Ishikawa (cell line): ENCODE measurements at regions not wholly inside any gene's neighbourhood (a gene's known extent, or its start where the extent isn't known, plus 50 kb on each side); places are given as distances from the start of the nearest gene placed in this dataset.

Experiments used
- FOXM1 ChIP-seq: IDR thresholded peaks from 2 replicates; pipeline ENCODE4 v1.6.1; 2012; ENCODE audit warnings: low read depth, borderline replicate concordance
- NFIC ChIP-seq: IDR thresholded peaks from 2 replicates; pipeline ENCODE4 v1.6.1; 2012
- TAF1 ChIP-seq: IDR thresholded peaks from 2 replicates; pipeline ENCODE4 v1.6.1; 2012; ENCODE audit warnings: low read depth, mild to moderate bottlenecking
- TCF12 ChIP-seq: IDR thresholded peaks from 2 replicates; pipeline ENCODE4 v1.6.1; 2012; ENCODE audit warnings: low read depth
- YY1 ChIP-seq: IDR thresholded peaks from 2 replicates; pipeline ENCODE4 v1.6.1; 2012; ENCODE audit warnings: low read depth
- TF ChIP-seq, protein P1 (sequence below): IDR thresholded peaks from 2 replicates; pipeline ENCODE4 v1.6.1; 2012
- TF ChIP-seq, protein P2 (sequence below): IDR thresholded peaks from 2 replicates; pipeline ENCODE4 v1.6.1; 2012; ENCODE audit warnings: low read depth, mild to moderate bottlenecking

DNA sequence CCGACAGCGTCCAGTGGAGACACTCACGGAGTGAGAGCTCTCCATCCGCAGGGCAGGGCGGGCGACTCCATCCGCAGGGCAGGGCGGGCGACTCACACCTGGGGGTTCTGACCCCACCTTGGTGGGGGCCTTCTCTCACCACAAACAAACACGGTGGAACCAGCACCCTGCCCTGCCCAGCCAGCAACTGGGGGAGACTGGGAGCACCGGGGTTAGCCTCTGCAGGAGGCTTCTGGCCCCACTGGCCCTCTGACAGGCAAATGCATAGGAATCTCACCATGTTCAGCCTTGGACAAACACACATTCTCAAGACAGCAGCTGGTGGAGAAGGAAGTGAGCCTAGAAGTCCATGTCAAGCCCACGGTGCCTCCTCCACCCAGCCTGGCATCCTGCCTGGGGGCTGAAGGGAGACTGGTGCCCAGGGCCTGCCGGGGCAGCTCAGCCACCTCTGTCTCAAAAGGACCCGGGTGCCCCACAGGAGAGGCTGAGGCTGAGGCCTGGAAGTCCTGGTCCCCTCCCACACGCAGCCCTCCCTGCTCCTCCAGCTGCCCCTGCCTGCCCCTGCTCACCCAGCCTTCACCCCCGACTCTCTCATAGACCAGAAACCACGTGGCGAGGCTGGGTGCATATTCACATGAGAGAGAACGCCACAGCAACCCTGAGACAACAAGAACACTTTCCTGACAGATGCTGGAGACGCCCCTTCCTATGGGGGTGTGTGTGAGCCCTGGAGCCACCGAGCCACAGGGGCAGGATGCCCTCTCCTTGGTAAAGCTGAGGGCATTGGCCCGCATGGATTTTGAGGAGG is 98.4 kb upstream of the B3GAT1 start:
- TF ChIP-seq TCF12 = no peak
- TF ChIP-seq NFIC = no peak
- no peak for TF ChIP-seq FOXM1
- TF ChIP-seq, protein P1, sequence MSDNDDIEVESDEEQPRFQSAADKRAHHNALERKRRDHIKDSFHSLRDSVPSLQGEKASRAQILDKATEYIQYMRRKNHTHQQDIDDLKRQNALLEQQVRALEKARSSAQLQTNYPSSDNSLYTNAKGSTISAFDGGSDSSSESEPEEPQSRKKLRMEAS = no peak
- TF ChIP-seq, protein P2, sequence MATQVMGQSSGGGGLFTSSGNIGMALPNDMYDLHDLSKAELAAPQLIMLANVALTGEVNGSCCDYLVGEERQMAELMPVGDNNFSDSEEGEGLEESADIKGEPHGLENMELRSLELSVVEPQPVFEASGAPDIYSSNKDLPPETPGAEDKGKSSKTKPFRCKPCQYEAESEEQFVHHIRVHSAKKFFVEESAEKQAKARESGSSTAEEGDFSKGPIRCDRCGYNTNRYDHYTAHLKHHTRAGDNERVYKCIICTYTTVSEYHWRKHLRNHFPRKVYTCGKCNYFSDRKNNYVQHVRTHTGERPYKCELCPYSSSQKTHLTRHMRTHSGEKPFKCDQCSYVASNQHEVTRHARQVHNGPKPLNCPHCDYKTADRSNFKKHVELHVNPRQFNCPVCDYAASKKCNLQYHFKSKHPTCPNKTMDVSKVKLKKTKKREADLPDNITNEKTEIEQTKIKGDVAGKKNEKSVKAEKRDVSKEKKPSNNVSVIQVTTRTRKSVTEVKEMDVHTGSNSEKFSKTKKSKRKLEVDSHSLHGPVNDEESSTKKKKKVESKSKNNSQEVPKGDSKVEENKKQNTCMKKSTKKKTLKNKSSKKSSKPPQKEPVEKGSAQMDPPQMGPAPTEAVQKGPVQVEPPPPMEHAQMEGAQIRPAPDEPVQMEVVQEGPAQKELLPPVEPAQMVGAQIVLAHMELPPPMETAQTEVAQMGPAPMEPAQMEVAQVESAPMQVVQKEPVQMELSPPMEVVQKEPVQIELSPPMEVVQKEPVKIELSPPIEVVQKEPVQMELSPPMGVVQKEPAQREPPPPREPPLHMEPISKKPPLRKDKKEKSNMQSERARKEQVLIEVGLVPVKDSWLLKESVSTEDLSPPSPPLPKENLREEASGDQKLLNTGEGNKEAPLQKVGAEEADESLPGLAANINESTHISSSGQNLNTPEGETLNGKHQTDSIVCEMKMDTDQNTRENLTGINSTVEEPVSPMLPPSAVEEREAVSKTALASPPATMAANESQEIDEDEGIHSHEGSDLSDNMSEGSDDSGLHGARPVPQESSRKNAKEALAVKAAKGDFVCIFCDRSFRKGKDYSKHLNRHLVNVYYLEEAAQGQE = no peak
- no peak for TF ChIP-seq YY1
- TF ChIP-seq TAF1 = no peak
